Adrenal gland (tissue), 9 donors: ENCODE measurements at regions not wholly inside any gene's neighbourhood (a gene's known extent, or its start where the extent isn't known, plus 50 kb on each side); places are given as distances from the start of the nearest gene placed in this dataset.

Experiments used
- DNase-seq, 7 donors: peaks; one replicate each; pipeline ENCODE4 v3.0.0-alpha.2; 2019 to 2020
- H3K27ac ChIP-seq, 5 donors: fragments of 200-600 bp; sonication (generic) in 4 of 5; 1 replicate in 3 of 5; 2 replicates in 2 of 5; pipeline versions ENCODE4 v1.5.1 to v1.8.0; 2016 to 2020; ENCODE audit warnings: mild to moderate bottlenecking in 1 of 5
- H3K27me3 ChIP-seq: fragments of 200-600 bp; 2 replicates; pipeline ENCODE4 v1.8.0; 2021
- H3K36me3 ChIP-seq, 2 donors: fragments of 200-600 bp; replicated peaks in 1 of 2; 1 replicate in 1 of 2; 2 replicates in 1 of 2; pipeline versions ENCODE4 v1.5.1 to v1.8.0; 2018 to 2022
- H3K4me1 ChIP-seq, 2 donors: fragments of 200-600 bp; replicated peaks in 1 of 2; 1 replicate in 1 of 2; 2 replicates in 1 of 2; pipeline versions ENCODE4 v1.5.1 to v1.8.0; 2018 to 2021
- H3K4me3 ChIP-seq, 4 donors: fragments of 200-600 bp; sonication (generic) in 3 of 4; one replicate each; pipeline ENCODE4 v1.5.1; 2016 to 2018
- H3K9me3 ChIP-seq, 3 donors: fragments of 200-600 bp; sonication (generic) in 1 of 3; replicated peaks in 1 of 3; 1 replicate in 2 of 3; 2 replicates in 1 of 3; pipeline versions ENCODE4 v1.5.1 to v1.8.0; 2016 to 2021
- CTCF ChIP-seq, 6 experiments: fragments of 450-650 bp in 4 of 6; fragments of 200-600 bp in 2 of 6; sonication (generic) in 1 of 6; IDR thresholded peaks; 1 replicate in 5 of 6; 2 replicates in 1 of 6; pipeline versions ENCODE4 v1.5.1 to v1.8.0; 2016 to 2021; ENCODE audit warnings: antibody characterized with exemption in 6 of 6, mild to moderate bottlenecking in 2 of 6, moderate library complexity in 1 of 6
- POLR2A ChIP-seq, 2 donors: fragments of 450-650 bp; IDR thresholded peaks; one replicate each; pipeline ENCODE4 v1.6.1; 2017; ENCODE audit warnings: antibody characterized with exemption in 2 of 2, mild to moderate bottlenecking in 2 of 2, moderate library complexity in 1 of 2
- WGBS, 4 donors: extraction: QIAGEN DNeasy Blood & Tissue Kit in 2 of 4; methylation state at CpG; one replicate each; pipeline versions ENCODE4 v1.1.5 to v1.1.7; 2013 to 2017; 5-methylcytosine and 5-hydroxymethylcytosine counted together
- intact Hi-C, 2 donors: fragments of 100-400 bp; cut with DNase I; formaldehyde crosslinking; loops; one replicate each; pipeline versions ENCODE4 v1.14.1 to v1.15.0; 2022 to 2023
- donor health status: healthy with polysubstance abuse.
- donor health status: Bipolar disorder and iron deficiency.
- donor health status: DM: yes; HTN: yes; CAD: no.
- donor health status: DM: no; HTN: no; CAD: no.
- donor health status: DM: no; HTN: no; CAD: no.

GRCh38 chr14:31968107-31968810, 108.8 kb upstream of the ARHGAP5 start:
- WGBS, 4 donors = 61 to 66% (median 65%) methylated on average over 4 of the region's 4 CpGs
- DNase-seq = no peak
- Histone ChIP-seq H3K27me3 (no peaks in the 10 kb centered on the region), H3K4me1 (peaks cover 28 to 54% of the 10 kb centered on the region in 2 donors), H3K9me3 (peaks cover 0 to 7% (median 0%) of the 10 kb centered on the region in 3 donors), H3K4me3 (no peak overlapping the region), H3K27ac (peak overlapping the region in 2 of 5 donors; percentile 48 to 56), H3K36me3 (no peaks in the 10 kb centered on the region)
- intact Hi-C loops = no loop called here
- TF ChIP-seq CTCF (IDR thresholded peaks at IDR 0.05) = no peak
- TF ChIP-seq POLR2A (IDR thresholded peaks at IDR 0.05) = no peak

GRCh38 chr14:31968956-31969698, 108.0 kb upstream of the ARHGAP5 start:
- no peaks in the 10 kb centered on the region for H3K36me3 ChIP-seq
- intact Hi-C loops = no loop called here
- WGBS, 4 donors = 69 to 80% (median 76%) methylated on average over 5 of the region's 5 CpGs
- H3K9me3 ChIP-seq = peaks cover 0 to 7% (median 0%) of the 10 kb centered on the region in 3 donors
- H3K4me3 ChIP-seq = no peak overlapping the region
- H3K4me1 ChIP-seq = peaks cover 28 to 54% of the 10 kb centered on the region in 2 donors
- no peaks in the 10 kb centered on the region for H3K27me3 ChIP-seq
- no peak for DNase-seq
- TF ChIP-seq CTCF (IDR thresholded peaks at IDR 0.05) (no peak), POLR2A (IDR thresholded peaks at IDR 0.05) (no peak)
- H3K27ac ChIP-seq = peak overlapping the region in 2 of 5 donors; percentile 44 to 48

- H3K27me3 ChIP-seq = no peaks in the 10 kb centered on the region
- H3K4me3 ChIP-seq = no peak overlapping the region
- peak overlapping the region in 1 of 5 donors; percentile 44 for H3K27ac ChIP-seq
- peaks cover 28 to 51% of the 10 kb centered on the region in 2 donors for H3K4me1 ChIP-seq
- intact Hi-C loops = no loop called here
- WGBS, 4 donors = 88 to 97% (median 94%) methylated on average over 2 of the region's 2 CpGs
- peaks cover 0 to 7% (median 0%) of the 10 kb centered on the region in 3 donors for H3K9me3 ChIP-seq
- TF ChIP-seq CTCF (IDR thresholded peaks at IDR 0.05) (no peak), POLR2A (IDR thresholded peaks at IDR 0.05) (no peak)
- no peak for DNase-seq
- no peaks in the 10 kb centered on the region for H3K36me3 ChIP-seq
Measured at GRCh38 chr14:31969699-31970240, 107.3 kb upstream of the ARHGAP5 start.

GRCh38 chr14:31970744-31971143, 106.4 kb upstream of the ARHGAP5 start:
- H3K36me3 ChIP-seq = no peaks in the 10 kb centered on the region
- H3K4me1 ChIP-seq = peaks cover 18 to 41% of the 10 kb centered on the region in 2 donors
- no peaks in the 10 kb centered on the region for H3K27me3 ChIP-seq
- DNase-seq = no peak
- intact Hi-C loops = no loop called here
- no peak overlapping the region for H3K27ac ChIP-seq
- peaks cover 0 to 7% (median 0%) of the 10 kb centered on the region in 3 donors for H3K9me3 ChIP-seq
- H3K4me3 ChIP-seq = no peak overlapping the region
- 83 to 87% (median 86%) methylated on average over 1 of the region's 1 CpG for WGBS, 4 donors
- TF ChIP-seq CTCF (IDR thresholded peaks at IDR 0.05) (no peak), POLR2A (IDR thresholded peaks at IDR 0.05) (no peak)
